ENCODE measurements at regions not wholly inside any gene's neighbourhood (a gene's known extent, or its start where the extent isn't known, plus 50 kb on each side); places are given as distances from the start of the nearest gene placed in this dataset.

GRCh38 chr2:184416146-184416913, 182.0 kb upstream of the ZNF804A start:
- TF ChIP-seq EZH2phosphoT487 (IDR thresholded peaks at IDR 0.05; ENCODE audit: borderline replicate concordance, low read length) (no peak), CTCF (conservative IDR thresholded peaks at IDR 0.05; ENCODE audit: low read depth, low read length) (no peak)
